ELR (cell line): ENCODE measurements at regions not wholly inside any gene's neighbourhood (a gene's known extent, or its start where the extent isn't known, plus 50 kb on each side); places are given as distances from the start of the nearest gene placed in this dataset.
"Not testable (repeated sequence)": the region's sequence is repeated elsewhere in the genome, so short reads cannot be mapped to it uniquely, and the experiment has no call there.

Experiments used
- DNase-seq: peaks from one replicate; pipeline ENCODE4 v3.0.0-alpha.2; 2015; ENCODE audit warnings: low read depth

GRCh38 chrX:131826572-131826971, 196.5 kb upstream of the STK26 start:
- DNase-seq = no peak

GRCh38 chrX:131827935-131828334, 195.2 kb upstream of the STK26 start:
- peak; percentile 23 for DNase-seq

DNA sequence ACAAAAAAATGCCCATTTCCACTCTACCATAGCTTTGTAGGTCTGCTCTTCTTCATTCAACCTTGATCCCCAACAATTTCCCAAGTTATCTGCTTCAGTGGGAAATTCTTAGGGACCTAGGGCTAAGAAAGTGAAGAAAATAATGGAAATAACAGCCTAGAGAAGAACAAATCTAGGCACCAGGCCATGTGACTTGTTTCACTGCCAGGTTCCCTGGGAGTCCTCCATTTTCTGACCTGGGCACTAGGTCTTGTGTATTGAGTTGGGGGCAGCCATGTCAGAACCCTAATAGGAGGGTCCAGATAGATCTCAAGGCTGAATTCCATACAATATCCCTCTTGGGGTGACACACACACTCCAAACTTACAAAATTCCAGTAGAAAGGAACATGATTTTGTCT, 194.6 kb upstream of the STK26 start:
- no peak for DNase-seq

DNA sequence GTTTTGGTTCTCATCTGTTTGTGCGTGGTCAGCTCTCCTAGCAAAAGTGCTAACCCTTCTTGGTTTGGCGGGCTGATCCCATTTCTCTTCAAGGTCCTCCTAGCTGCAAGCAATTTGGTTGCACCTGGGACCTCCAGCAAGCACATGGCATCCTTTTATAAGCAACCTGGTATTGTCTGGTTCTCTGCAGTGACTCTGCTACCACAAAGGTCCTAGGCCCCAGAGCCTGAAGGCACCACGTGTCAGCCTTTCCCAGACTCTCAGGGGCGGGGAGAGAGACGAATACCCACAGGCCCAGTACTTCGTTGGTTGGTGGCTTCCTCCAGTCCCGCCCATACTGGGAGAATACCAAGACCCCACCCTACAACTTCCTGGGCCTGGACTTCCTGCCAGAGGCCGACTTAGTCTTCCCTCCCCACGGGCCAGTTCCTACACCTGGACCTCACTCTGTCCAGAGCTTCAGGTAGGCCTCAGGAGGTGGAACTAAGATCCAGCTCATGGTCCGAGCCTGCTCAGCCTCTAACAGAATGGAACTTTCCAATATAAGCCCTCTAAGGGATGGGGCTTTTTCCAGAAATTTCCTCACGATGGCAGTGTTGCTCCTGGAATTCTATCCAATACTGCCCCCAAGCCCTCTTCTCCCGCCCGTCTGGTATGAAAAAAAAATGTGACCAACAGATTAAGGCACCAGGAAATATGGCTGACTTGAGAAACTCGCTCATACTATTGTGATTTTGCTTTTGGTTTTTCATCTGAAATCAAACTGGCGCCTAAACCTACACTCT, 192.5 kb upstream of the STK26 start:
- DNase-seq = peak; percentile 71

GRCh38 chrX:131831185-131831520, 191.9 kb upstream of the STK26 start:
- DNase-seq = no peak

DNA sequence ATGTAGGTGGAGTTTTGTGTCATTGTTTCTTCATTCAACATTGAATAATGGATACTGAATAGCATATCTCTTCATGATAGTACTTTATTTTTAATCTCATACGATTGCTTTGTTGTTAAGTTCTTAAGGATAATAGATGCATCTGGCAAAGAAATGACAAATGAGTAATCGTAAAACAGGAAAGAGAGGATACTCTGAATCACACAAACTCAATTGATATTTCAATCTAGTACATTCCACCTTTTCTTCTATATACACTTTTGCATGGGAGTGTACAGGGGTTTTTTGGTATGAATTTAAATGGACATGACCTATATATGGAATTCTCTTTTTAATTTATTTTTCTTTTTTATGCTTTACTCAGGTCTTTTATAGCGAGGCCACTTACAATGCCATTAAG, 186.9 kb upstream of the STK26 start:
- no peak for DNase-seq

GRCh38 chrX:131837325-131837724, 185.8 kb upstream of the STK26 start:
- DNase-seq = peak; percentile 45

- DNase-seq = no peak
These were observed 182.2 kb upstream of the STK26 start for GRCh38 chrX:131840799-131841495.

DNA sequence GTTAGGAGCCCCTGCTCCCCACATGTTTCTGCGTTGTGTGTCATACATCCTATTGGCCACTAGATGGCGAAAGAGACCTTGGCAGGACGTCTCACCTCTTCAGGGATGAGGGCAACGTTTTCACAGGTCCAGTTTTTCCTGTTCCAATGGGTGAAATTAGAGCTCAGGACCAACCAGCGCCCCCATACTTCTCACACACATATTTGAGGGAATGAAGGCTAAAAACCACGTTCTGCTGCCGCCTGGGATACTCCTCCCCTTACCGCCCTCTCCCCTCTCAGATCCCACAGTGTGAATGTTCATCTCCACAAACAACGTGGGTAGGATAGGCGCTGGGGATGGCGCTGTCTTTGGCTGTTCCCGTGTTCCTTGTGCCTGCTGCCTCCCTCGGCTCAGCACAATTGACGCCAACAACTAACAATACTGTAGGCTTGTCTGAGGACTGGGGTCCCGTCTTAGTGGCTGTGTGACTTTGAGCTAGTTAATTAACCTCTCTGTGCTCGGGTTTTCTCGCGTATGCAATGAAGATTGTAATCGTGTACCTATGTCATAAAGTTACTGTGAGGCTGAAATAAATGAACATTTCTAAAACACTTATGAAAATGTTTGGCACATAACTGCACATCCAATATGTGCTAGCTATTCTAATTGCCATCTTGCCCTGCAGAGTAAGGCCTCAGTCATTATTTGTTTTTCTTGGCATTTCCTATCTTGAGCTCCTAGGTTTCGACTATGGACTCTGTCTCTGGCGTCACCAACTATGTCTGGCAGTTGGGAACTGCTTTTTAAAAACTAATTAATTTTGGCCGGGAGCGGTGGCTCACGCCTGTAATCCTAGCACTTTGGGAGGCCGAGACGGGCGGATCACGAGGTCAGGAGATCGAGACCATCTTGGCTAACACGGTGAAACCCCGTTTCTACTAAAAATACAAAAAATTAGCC, 181.3 kb upstream of the STK26 start:
- DNase-seq = peak; percentile 55

DNA sequence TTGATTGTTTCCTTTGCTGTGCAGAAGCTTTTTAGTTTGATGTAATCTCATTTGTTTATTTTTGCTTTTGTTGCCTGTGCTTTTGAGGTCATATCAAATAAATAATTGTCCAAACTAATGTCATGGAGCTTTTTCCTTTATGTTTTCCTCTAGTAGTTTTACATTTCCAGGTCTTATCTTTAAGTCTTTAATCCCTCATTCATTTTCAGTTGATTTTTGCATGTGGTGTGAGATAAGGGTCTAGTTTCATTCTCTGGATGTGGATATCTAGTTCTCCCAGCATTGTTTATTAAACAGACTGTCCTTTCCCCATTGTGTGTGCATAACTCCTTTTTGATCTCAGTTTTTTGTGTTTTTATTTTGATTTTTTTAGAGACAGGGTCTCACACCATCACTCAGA, 179.1 kb upstream of the STK26 start:
- no peak for DNase-seq

GRCh38 chrX:131845201-131845600, 177.9 kb upstream of the STK26 start:
- peak; percentile 8 for DNase-seq

DNA sequence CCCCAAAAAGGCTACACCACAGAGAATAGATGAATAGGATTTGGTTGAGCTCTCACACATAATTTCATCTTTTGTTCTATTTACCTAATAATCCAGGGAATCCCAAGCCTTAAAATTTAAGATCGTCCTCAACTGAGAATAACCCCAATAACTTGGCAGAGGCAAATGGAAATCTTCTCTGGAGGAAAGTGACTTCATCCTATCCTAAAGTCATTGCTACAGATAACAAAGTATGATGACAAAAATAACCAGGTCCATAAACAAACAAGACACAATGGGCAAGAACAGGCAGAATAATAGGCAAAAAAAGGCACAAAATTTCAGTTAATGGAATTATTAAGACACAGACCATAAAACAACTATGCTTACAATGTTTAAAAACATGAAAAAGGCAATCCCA, 177.3 kb upstream of the STK26 start:
- no peak for DNase-seq

DNA sequence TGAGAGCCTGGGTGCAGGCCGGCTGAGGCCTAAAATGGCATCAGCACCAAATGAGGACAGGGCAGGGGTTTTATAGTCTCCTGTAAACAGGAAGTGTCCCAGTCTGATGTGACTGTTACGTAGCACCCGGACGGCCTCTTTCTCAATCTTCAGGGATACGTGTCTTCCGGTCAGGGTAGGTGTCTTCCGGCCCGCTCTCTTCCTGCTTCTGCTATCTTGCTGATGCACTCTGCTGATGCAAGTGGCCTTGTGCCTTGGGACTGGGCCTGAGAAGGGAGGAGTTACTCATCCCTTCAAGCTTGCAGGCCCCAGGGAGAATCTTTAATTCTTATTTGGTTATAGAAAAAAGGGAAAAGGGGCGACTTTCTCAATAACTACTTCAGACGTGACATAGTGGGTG, 172.1 kb upstream of the STK26 start:
- not testable (repeated sequence) for DNase-seq

GRCh38 chrX:131853440-131853839, 169.7 kb upstream of the STK26 start:
- no peak for DNase-seq

- no peak for DNase-seq
These were observed 168.5 kb upstream of the STK26 start for GRCh38 chrX:131854581-131854980.

- peak; percentile 2 for DNase-seq
These were observed 161.9 kb upstream of the STK26 start for GRCh38 chrX:131861088-131861787.

DNA sequence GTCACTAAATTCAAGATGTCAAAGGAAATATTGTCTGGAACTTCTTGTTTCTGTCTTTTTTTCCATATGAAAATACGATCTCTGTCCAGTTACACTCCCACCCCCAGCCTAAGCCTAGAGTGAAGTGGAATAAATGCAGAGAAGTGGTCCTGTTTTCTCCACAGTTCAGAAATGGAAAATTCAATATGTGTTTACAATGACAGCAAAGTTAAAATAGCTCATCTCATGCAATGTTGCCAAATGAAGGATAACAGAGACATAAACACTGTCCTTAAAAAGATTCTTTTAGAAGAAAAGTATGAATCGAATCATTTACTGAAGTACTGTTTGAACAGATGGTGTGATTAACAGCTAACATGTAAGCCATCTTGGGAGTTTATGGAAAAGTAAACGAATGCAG, 160.8 kb upstream of the STK26 start:
- no peak for DNase-seq

DNA sequence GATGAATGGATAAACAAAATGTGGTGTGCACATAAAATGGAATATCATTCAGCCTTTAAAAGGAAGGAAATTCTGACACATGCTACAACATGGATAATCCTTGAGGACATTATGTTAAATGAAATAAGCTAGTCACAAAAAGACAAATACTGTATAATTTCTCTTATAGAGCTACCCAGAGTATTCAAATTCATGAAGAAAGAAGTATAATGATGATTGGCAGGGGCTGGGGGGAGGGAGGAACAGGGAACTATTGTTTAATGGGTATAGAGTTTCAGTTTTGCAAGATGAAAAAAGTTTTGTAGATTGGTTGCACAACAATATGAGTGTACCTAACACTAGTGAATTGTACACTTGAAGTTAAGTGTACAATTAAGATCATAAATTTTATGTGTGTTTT, 153.9 kb upstream of the STK26 start:
- no peak for DNase-seq

DNA sequence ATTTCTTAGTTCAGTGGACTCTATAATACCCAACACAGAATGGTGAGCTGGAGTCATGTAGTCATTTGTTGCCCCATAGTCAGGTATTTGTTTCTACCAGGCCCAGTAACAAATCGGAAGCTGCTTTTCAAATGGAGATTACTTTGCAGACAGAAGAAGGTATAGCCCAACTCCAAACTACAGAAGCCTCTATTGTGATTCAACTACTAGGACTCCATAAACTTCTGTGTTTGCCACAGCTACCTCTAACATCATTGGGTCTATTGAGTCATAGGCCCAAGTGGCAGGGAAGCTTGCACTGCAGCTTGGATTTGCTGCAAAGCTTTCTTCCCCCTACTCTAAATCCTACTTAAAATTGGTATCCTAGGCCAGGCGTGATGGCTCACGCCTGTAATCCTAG, 148.8 kb upstream of the STK26 start:
- DNase-seq = no peak

DNA sequence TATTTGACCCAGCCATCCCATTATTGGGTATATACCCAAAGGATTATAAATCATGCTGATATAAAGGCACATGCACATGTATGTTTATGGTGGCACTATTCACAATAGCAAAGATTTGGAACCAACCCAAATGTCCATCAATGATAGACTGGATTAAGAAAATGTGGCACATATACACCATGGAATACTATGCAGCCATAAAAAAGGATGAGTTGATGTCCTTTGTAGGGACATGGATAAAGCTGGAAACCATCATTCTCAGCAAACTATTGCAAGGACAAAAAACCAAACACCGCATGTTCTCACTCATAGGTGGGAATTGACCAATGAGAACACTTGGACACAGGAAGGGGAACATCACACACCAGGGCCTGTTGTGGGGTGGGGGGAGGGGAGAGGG, 147.3 kb upstream of the STK26 start:
- DNase-seq = not testable (repeated sequence)

- no peak for DNase-seq
These were observed 141.9 kb upstream of the STK26 start for GRCh38 chrX:131881194-131881593.

- not testable (repeated sequence) for DNase-seq
These were observed 138.1 kb upstream of the STK26 start for GRCh38 chrX:131885042-131885441.
